OCI-LY7 (cell line): ENCODE measurements at regions not wholly inside any gene's neighbourhood (a gene's known extent, or its start where the extent isn't known, plus 50 kb on each side); places are given as distances from the start of the nearest gene placed in this dataset.
"Not testable (repeated sequence)": the region's sequence is repeated elsewhere in the genome, so short reads cannot be mapped to it uniquely, and the experiment has no call there.

Experiments
- BruUV-seq: library from RNA; stranded (reverse); fragments of 400-500 nt; replicated peaks from 2 replicates; lab custom pipeline; 2021; lab: Mats Ljungman, UMichigan
- CTCF ChIA-PET: fragments of 300-600 bp; sonication (Branson Sonifier 250); formaldehyde crosslinking; loops from one replicate; lab custom pipeline; 2022; ENCODE audit warnings: antibody characterized with exemption; ENCODE audit not compliant: unreplicated experiment; lab: Charles Lee
- POLR2A ChIA-PET: fragments of 300-600 bp; sonication (Branson Sonifier 250); formaldehyde crosslinking; loops from one replicate; lab custom pipeline; 2022; ENCODE audit warnings: antibody characterized with exemption; lab: Charles Lee
- DNase-seq: peaks from one replicate; pipeline ENCODE4 v3.0.0-alpha.2; 2015; ENCODE audit warnings: low spot score
- H2AFZ ChIP-seq: fragments of 200-600 bp; sonication (generic), shearing (Covaris generic); 2 replicates; pipeline ENCODE4 v1.6.1; 2014; ENCODE audit warnings: mild to moderate bottlenecking, antibody characterized with exemption, low read length, moderate library complexity
- H3K27ac ChIP-seq: fragments of 200-600 bp; sonication (generic); 2 replicates; pipeline ENCODE4 v1.5.1; 2014; ENCODE audit warnings: mixed run types, low read depth, mild to moderate bottlenecking, moderate library complexity, low read length, inconsistent platforms; ENCODE audit not compliant: poor library complexity, severe bottlenecking
- H3K36me3 ChIP-seq: fragments of 200-600 bp; sonication (generic); 2 replicates; pipeline ENCODE4 v1.6.1; 2014; ENCODE audit warnings: mild to moderate bottlenecking, antibody characterized with exemption, low read length, moderate library complexity, mixed read lengths; ENCODE audit not compliant: insufficient read depth
- H3K4me1 ChIP-seq: fragments of 200-600 bp; sonication (generic); 2 replicates; pipeline ENCODE4 v1.5.1; 2014; ENCODE audit warnings: mild to moderate bottlenecking, low read length; ENCODE audit not compliant: insufficient read depth, poor library complexity, severe bottlenecking
- H3K4me2 ChIP-seq: fragments of 200-600 bp; sonication (generic); 2 replicates; pipeline ENCODE4 v1.6.1; 2014; ENCODE audit warnings: mild to moderate bottlenecking, low read length
- H3K4me3 ChIP-seq: fragments of 200-600 bp; sonication (generic); 2 replicates; pipeline ENCODE4 v1.5.1; 2014; ENCODE audit warnings: mild to moderate bottlenecking, low read depth, low read length; ENCODE audit not compliant: poor library complexity, severe bottlenecking
- H3K79me2 ChIP-seq: fragments of 200-600 bp; sonication (generic); 2 replicates; pipeline ENCODE4 v1.6.1; 2016; ENCODE audit warnings: low read depth, mild to moderate bottlenecking, low read length, moderate library complexity, mixed read lengths; ENCODE audit not compliant: insufficient read depth
- H3K9me2 ChIP-seq: fragments of 200-600 bp; sonication (generic); 2 replicates; pipeline ENCODE4 v1.6.1; 2016; ENCODE audit warnings: mild to moderate bottlenecking, low read length, mixed read lengths; ENCODE audit not compliant: insufficient read depth
- H3K9me3 ChIP-seq: fragments of 200-600 bp; sonication (generic); 2 replicates; pipeline ENCODE4 v1.6.1; 2014; ENCODE audit warnings: mild to moderate bottlenecking, mixed run types, low read length, mixed read lengths
- H4K20me1 ChIP-seq: fragments of 200-600 bp; sonication (generic); 2 replicates; pipeline ENCODE4 v1.6.1; 2014; ENCODE audit warnings: mild to moderate bottlenecking, antibody characterized with exemption, low read length, moderate library complexity, mixed read lengths; ENCODE audit not compliant: insufficient read depth
- EZH2phosphoT487 ChIP-seq: fragments of 200-600 bp; sonication (generic); IDR thresholded peaks from 2 replicates; pipeline ENCODE4 v1.6.1; 2018; ENCODE audit warnings: low read depth, borderline replicate concordance, mild to moderate bottlenecking, mixed run types, antibody characterized with exemption, low read length, moderate library complexity, mixed read lengths
- intact Hi-C: fragments of 100-400 bp; cut with micrococcal nuclease; formaldehyde crosslinking; loops from one replicate; pipeline ENCODE4 v1.10.0; 2022; ENCODE audit not compliant: unreplicated experiment
- TF ChIP-seq, protein P1 (sequence below): fragments of 200-600 bp; sonication (generic); conservative IDR thresholded peaks from 2 replicates; pipeline ENCODE4 v1.5.1; 2014; ENCODE audit warnings: mild to moderate bottlenecking, antibody characterized with exemption, low read length, moderate library complexity, mixed read lengths

DNA sequence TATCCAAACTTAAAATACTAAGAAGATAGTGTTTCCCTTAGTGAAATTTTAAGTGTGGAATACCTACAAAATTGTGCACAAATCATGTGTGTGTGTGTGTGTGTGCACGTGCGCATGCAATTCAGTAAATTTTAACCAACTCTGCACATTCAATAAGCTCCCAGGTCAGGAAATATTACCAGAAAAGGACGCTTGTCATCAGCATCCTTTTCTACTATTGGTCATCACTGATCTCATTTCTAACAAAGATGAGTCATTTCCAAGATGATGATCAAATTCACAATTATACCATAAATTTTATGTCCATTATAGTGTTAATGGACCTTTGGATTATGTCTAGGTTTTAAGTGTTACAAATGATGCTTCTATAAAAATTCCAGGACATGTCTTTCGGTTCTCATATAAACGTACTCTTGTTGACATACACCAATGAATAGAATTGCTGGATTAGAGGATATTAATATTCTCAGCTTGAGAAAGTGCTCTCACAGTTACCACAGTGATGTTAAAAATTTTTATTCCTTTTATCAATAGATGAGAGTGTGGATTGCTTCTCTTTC lies 560.9 kb upstream of the AGA start:
- DNase-seq: no peak
- ChIA-PET CTCF (no interaction called here), POLR2A (no interaction called here)
- no peaks in the 10 kb centered on the region for H3K36me3 ChIP-seq
- no peaks in the 10 kb centered on the region for H3K79me2 ChIP-seq
- H3K9me2 ChIP-seq: no peaks in the 10 kb centered on the region
- no peak overlapping the region for H2AFZ ChIP-seq
- H3K4me3 ChIP-seq: no peak overlapping the region
- BruUV-seq: no TSS peak
- intact Hi-C loops: no loop called here
- no peak overlapping the region for H3K4me2 ChIP-seq
- no peak overlapping the region for H3K27ac ChIP-seq
- H4K20me1 ChIP-seq: no peaks in the 10 kb centered on the region
- 0 out of 2 replicates have a peak, but pooled peaks cover 4% of the 10 kb centered on the region for H3K9me3 ChIP-seq
- no peaks in the 10 kb centered on the region for H3K4me1 ChIP-seq
- TF ChIP-seq, protein P1, sequence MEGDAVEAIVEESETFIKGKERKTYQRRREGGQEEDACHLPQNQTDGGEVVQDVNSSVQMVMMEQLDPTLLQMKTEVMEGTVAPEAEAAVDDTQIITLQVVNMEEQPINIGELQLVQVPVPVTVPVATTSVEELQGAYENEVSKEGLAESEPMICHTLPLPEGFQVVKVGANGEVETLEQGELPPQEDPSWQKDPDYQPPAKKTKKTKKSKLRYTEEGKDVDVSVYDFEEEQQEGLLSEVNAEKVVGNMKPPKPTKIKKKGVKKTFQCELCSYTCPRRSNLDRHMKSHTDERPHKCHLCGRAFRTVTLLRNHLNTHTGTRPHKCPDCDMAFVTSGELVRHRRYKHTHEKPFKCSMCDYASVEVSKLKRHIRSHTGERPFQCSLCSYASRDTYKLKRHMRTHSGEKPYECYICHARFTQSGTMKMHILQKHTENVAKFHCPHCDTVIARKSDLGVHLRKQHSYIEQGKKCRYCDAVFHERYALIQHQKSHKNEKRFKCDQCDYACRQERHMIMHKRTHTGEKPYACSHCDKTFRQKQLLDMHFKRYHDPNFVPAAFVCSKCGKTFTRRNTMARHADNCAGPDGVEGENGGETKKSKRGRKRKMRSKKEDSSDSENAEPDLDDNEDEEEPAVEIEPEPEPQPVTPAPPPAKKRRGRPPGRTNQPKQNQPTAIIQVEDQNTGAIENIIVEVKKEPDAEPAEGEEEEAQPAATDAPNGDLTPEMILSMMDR: no peak
- TF ChIP-seq EZH2phosphoT487: no peak

DNA sequence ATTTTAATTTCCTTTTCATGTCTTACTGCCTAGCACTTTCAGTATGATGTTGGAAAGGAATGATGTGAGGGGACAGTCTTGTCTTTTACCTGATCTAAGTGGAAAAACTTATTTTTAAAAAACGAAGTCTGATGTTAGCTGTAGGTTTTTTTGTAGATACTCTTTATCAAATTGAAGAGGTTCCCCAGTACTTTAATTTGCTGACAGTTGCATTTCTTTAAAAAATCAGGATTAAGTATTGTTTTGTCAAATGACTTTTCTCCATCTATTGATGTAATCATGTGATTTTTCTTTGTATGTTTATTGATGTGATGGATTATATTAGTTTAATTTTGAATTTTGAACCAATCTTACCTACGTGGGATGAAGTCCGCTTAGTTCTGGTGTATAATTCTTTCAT lies 568.4 kb upstream of the AGA start:
- Histone ChIP-seq H3K79me2 (no peaks in the 10 kb centered on the region), H3K36me3 (no peaks in the 10 kb centered on the region), H3K4me3 (no peak overlapping the region), H3K4me2 (no peak overlapping the region), H3K4me1 (no peaks in the 10 kb centered on the region), H2AFZ (no peak overlapping the region), H3K9me2 (no peaks in the 10 kb centered on the region), H3K27ac (no peak overlapping the region), H3K9me3 (no peaks in the 10 kb centered on the region), H4K20me1 (no peaks in the 10 kb centered on the region)
- intact Hi-C loops: no loop called here
- TF ChIP-seq, protein P1: no peak
- CTCF ChIA-PET: no interaction called here
- no peak for DNase-seq
- POLR2A ChIA-PET: no interaction called here
- BruUV-seq: no TSS peak

DNA sequence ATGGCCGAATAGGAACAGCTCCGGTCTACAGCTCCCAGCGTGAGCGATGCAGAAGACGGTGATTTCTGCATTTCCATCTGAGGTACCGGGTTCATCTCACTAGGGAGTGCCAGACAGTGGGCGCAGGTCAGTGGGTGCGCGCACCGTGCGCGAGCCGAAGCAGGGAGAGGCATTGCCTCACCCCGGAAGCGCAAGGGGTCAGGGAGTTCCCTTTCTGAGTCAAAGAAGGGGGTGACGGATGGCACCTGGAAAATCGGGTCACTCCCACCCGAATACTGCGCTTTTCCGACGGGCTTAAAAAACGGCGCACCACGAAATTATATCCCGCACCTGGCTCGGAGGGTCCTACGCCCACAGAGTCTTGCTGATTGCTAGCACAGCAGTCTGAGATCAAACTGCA lies 572.8 kb upstream of the AGA start:
- H3K9me3 ChIP-seq, intact Hi-C loops, H2AFZ ChIP-seq, H4K20me1 ChIP-seq, H3K4me2 ChIP-seq, CTCF ChIA-PET, DNase-seq, H3K9me2 ChIP-seq, POLR2A ChIA-PET, H3K79me2 ChIP-seq, H3K4me1 ChIP-seq, H3K36me3 ChIP-seq, H3K27ac ChIP-seq, H3K4me3 ChIP-seq, BruUV-seq: not testable (repeated sequence)
